ENCODE measurements at regions not wholly inside any gene's neighbourhood (a gene's known extent, or its start where the extent isn't known, plus 50 kb on each side); places are given as distances from the start of the nearest gene placed in this dataset.

GRCh38 chr3:164233951-164234350, 844.3 kb downstream of the SI start:
- no peak overlapping the region for H3K4me2 ChIP-seq (ENCODE audit: low read length)
- ATAC-seq (no peak), DNase-seq (ENCODE audit: low read depth, low spot score) (no peak)
- no peaks in the 10 kb centered on the region for H4K20me1 ChIP-seq (ENCODE audit: insufficient read depth)
- no peak overlapping the region for H3K27ac ChIP-seq (ENCODE audit: low read depth, low read length)
- RAD21 ChIA-PET (ENCODE audit: low non-redundant PET in 1 of 2, low total read pairs in 2 of 2, uncharacterized antibody in 2 of 2, unreplicated experiment in 2 of 2) = no interaction called here
- H3K36me3 ChIP-seq (ENCODE audit: control insufficient read depth in 1 of 2, insufficient read depth in 2 of 2, low read length in 2 of 2) = no peaks in the 10 kb centered on the region
- no peaks in the 10 kb centered on the region; a peak in 1 of 4 replicates for H3K9me3 ChIP-seq (ENCODE audit: control insufficient read depth in 1 of 2, insufficient read depth in 1 of 2, low read depth in 1 of 2, low read length in 2 of 2)
- TF ChIP-seq RAD21 (IDR thresholded peaks at IDR 0.05; ENCODE audit: low read depth) (no peak), YY1 (IDR thresholded peaks at IDR 0.05; ENCODE audit: extremely low read depth, insufficient replicate concordance, low read depth, low read length) (no peak), ZNF274 (IDR thresholded peaks at IDR 0.05; ENCODE audit: low read depth, low read length) (no peak), TCF7L2 (IDR thresholded peaks at IDR 0.05; ENCODE audit: borderline replicate concordance, extremely low read depth, insufficient read depth, insufficient read length) (no peak), SRF (IDR thresholded peaks at IDR 0.05; ENCODE audit: low read depth) (no peak), POLR2AphosphoS5 (IDR thresholded peaks at IDR 0.05; ENCODE audit: low read depth, low read length) (no peak), FOSL1 (IDR thresholded peaks at IDR 0.05; ENCODE audit: low read depth) (no peak), ELF1 (IDR thresholded peaks at IDR 0.05; ENCODE audit: borderline replicate concordance, low read depth) (no peak), REST (IDR thresholded peaks at IDR 0.05; ENCODE audit: low read depth) (no peak), MAX (IDR thresholded peaks at IDR 0.05) (no peak), SIN3A (IDR thresholded peaks at IDR 0.05; ENCODE audit: low read depth) (no peak), EZH2 (IDR thresholded peaks at IDR 0.05) (no peak), CBX3 (IDR thresholded peaks at IDR 0.05; ENCODE audit: low read depth) (no peak)
- BruUV-seq (replicated peaks) = no TSS peak
- H3K4me3 ChIP-seq (replicated peaks in 1 of 2; ENCODE audit: low read depth in 1 of 2, low read length in 2 of 2) = no peak overlapping the region
- H3K27me3 ChIP-seq (ENCODE audit: insufficient read depth, low read length) = no peaks in the 10 kb centered on the region
- CTCF ChIA-PET = no interaction called here
- intact Hi-C loops (cut with micrococcal nuclease) = no loop called here
- no peaks in the 10 kb centered on the region for H3K4me1 ChIP-seq (ENCODE audit: control insufficient read depth in 1 of 2, insufficient read depth in 2 of 2, low read length in 2 of 2)
- no peak overlapping the region for H2AFZ ChIP-seq (ENCODE audit: low read depth, low read length, poor library complexity, severe bottlenecking)
- no peaks in the 10 kb centered on the region for H3K79me2 ChIP-seq (ENCODE audit: insufficient read depth, low read length)
- H3K9ac ChIP-seq (ENCODE audit: low read length) = no peak overlapping the region
- H3K9me2 ChIP-seq (ENCODE audit: insufficient read depth) = no peaks in the 10 kb centered on the region; the same call in 1 of the 2 replicates
- POLR2A ChIA-PET = interaction anchor here (1.3 kb wide), 1 partner anchor 9 kb away, joined by 3 read pairs; no protein-coding TSS in a partner anchor

All from HCT116 (cell line).